ENCODE measurements at regions not wholly inside any gene's neighbourhood (a gene's known extent, or its start where the extent isn't known, plus 50 kb on each side); places are given as distances from the start of the nearest gene placed in this dataset.

- no peak for TF ChIP-seq CTCF (conservative IDR thresholded peaks at IDR 0.05; ENCODE audit: low read depth, low read length)
- no peak for DNase-seq (ENCODE audit: low read depth)
- no peak overlapping the region for H3K4me3 ChIP-seq (ENCODE audit: low read length)
Observed at GRCh38 chr14:39946807-39947206, 514.6 kb upstream of the FBXO33 start.

GRCh38 chr14:39939023-39939422 lies 506.8 kb upstream of the FBXO33 start:
- TF ChIP-seq CTCF (conservative IDR thresholded peaks at IDR 0.05; ENCODE audit: low read depth, low read length): no peak
- DNase-seq (ENCODE audit: low read depth): no peak
- no peak overlapping the region for H3K4me3 ChIP-seq (ENCODE audit: low read length)

- H3K4me3 ChIP-seq (ENCODE audit: low read length): no peak overlapping the region
- no peak for TF ChIP-seq CTCF (conservative IDR thresholded peaks at IDR 0.05; ENCODE audit: low read depth, low read length)
- no peak for DNase-seq (ENCODE audit: low read depth)
Observed at GRCh38 chr14:39912192-39913100, 480.2 kb upstream of the FBXO33 start.

- no peak for DNase-seq (ENCODE audit: low read depth)
- no peak for TF ChIP-seq CTCF (conservative IDR thresholded peaks at IDR 0.05; ENCODE audit: low read depth, low read length)
- no peak overlapping the region for H3K4me3 ChIP-seq (ENCODE audit: low read length)
Observed at GRCh38 chr14:39897657-39898056, 465.4 kb upstream of the FBXO33 start.

- DNase-seq (ENCODE audit: low read depth): no peak
- no peak for TF ChIP-seq CTCF (conservative IDR thresholded peaks at IDR 0.05; ENCODE audit: low read depth, low read length)
- no peak overlapping the region for H3K4me3 ChIP-seq (ENCODE audit: low read length)
Observed at GRCh38 chr14:39890026-39890425, 457.8 kb upstream of the FBXO33 start.

- TF ChIP-seq CTCF (conservative IDR thresholded peaks at IDR 0.05; ENCODE audit: low read depth, low read length): no peak
- no peak overlapping the region for H3K4me3 ChIP-seq (ENCODE audit: low read length)
- no peak for DNase-seq (ENCODE audit: low read depth)
Observed at GRCh38 chr14:39884091-39884490, 451.9 kb upstream of the FBXO33 start.

GRCh38 chr14:39880965-39881364 lies 448.7 kb upstream of the FBXO33 start:
- no peak for DNase-seq (ENCODE audit: low read depth)
- TF ChIP-seq CTCF (conservative IDR thresholded peaks at IDR 0.05; ENCODE audit: low read depth, low read length): no peak
- no peak overlapping the region for H3K4me3 ChIP-seq (ENCODE audit: low read length)
